ENCODE measurements at regions not wholly inside any gene's neighbourhood (a gene's known extent, or its start where the extent isn't known, plus 50 kb on each side); places are given as distances from the start of the nearest gene placed in this dataset.
"Not testable (repeated sequence)": the region's sequence is repeated elsewhere in the genome, so short reads cannot be mapped to it uniquely, and the experiment has no call there.

GRCh38 chr12:59328395-59329075, 267.3 kb upstream of the SLC16A7 start:
- H3K4me3 Mint-ChIP-seq, DNase-seq, H3K27ac Mint-ChIP-seq, H3K27me3 Mint-ChIP-seq, H3K4me1 Mint-ChIP-seq, H3K9me3 Mint-ChIP-seq, ATAC-seq: not testable (repeated sequence)

- DNase-seq, H3K9me3 Mint-ChIP-seq, H3K4me1 Mint-ChIP-seq, H3K27ac Mint-ChIP-seq, H3K4me3 Mint-ChIP-seq, H3K27me3 Mint-ChIP-seq, ATAC-seq: not testable (repeated sequence)
These were observed 269.4 kb upstream of the SLC16A7 start for GRCh38 chr12:59326457-59326856.

GRCh38 chr12:59322473-59322872, 273.4 kb upstream of the SLC16A7 start:
- no peak overlapping the region for H3K4me3 Mint-ChIP-seq
- DNase-seq, result no peak
- no peaks in the 10 kb centered on the region for H3K4me1 Mint-ChIP-seq
- H3K9me3 Mint-ChIP-seq, result no peaks in the 10 kb centered on the region
- no peaks in the 10 kb centered on the region for H3K27me3 Mint-ChIP-seq
- no peak for ATAC-seq
- H3K27ac Mint-ChIP-seq, result no peak overlapping the region

GRCh38 chr12:59321278-59321677, 274.6 kb upstream of the SLC16A7 start:
- Mint-ChIP-seq H3K9me3 (no peaks in the 10 kb centered on the region), H3K4me1 (no peaks in the 10 kb centered on the region), H3K4me3 (no peak overlapping the region), H3K27ac (no peak overlapping the region), H3K27me3 (no peaks in the 10 kb centered on the region)
- no peak for ATAC-seq
- no peak for DNase-seq

GRCh38 chr12:59320112-59320511, 275.7 kb upstream of the SLC16A7 start:
- Mint-ChIP-seq H3K4me3 (no peak overlapping the region), H3K27ac (no peak overlapping the region), H3K27me3 (no peaks in the 10 kb centered on the region), H3K4me1 (no peaks in the 10 kb centered on the region), H3K9me3 (no peaks in the 10 kb centered on the region)
- DNase-seq (no peak), ATAC-seq (no peak)

GRCh38 chr12:59318940-59319339, 276.9 kb upstream of the SLC16A7 start:
- H3K4me1 Mint-ChIP-seq, result no peaks in the 10 kb centered on the region
- ATAC-seq (no peak), DNase-seq (no peak)
- no peaks in the 10 kb centered on the region for H3K9me3 Mint-ChIP-seq
- H3K27ac Mint-ChIP-seq, result no peak overlapping the region
- H3K27me3 Mint-ChIP-seq, result no peaks in the 10 kb centered on the region
- no peak overlapping the region for H3K4me3 Mint-ChIP-seq

GRCh38 chr12:59317598-59317997, 278.2 kb upstream of the SLC16A7 start:
- no peak overlapping the region for H3K27ac Mint-ChIP-seq
- DNase-seq (no peak), ATAC-seq (no peak)
- peaks cover 0 to under 1% of the 10 kb centered on the region in 2 donors for H3K9me3 Mint-ChIP-seq
- H3K4me3 Mint-ChIP-seq, result no peak overlapping the region
- H3K4me1 Mint-ChIP-seq, result no peaks in the 10 kb centered on the region
- no peaks in the 10 kb centered on the region for H3K27me3 Mint-ChIP-seq

GRCh38 chr12:59316938-59317337, 278.9 kb upstream of the SLC16A7 start:
- no peaks in the 10 kb centered on the region for H3K27me3 Mint-ChIP-seq
- no peaks in the 10 kb centered on the region for H3K4me1 Mint-ChIP-seq
- H3K9me3 Mint-ChIP-seq, result peaks cover 0 to 7% of the 10 kb centered on the region in 2 donors
- ATAC-seq, result no peak
- DNase-seq, result no peak
- H3K27ac Mint-ChIP-seq, result no peak overlapping the region
- no peak overlapping the region for H3K4me3 Mint-ChIP-seq

GRCh38 chr12:59316354-59316753, 279.5 kb upstream of the SLC16A7 start:
- H3K9me3 Mint-ChIP-seq, result peaks cover 2 to 13% of the 10 kb centered on the region in 2 donors
- H3K4me3 Mint-ChIP-seq, H3K27me3 Mint-ChIP-seq, ATAC-seq, DNase-seq, H3K4me1 Mint-ChIP-seq, H3K27ac Mint-ChIP-seq: not testable (repeated sequence)

- Mint-ChIP-seq H3K27ac (peak overlapping the region in 1 of 2 donors; percentile 84), H3K4me1 (no peaks in the 10 kb centered on the region), H3K27me3 (no peaks in the 10 kb centered on the region), H3K9me3 (peaks cover 5 to 17% of the 10 kb centered on the region in 2 donors), H3K4me3 (no peak overlapping the region)
- DNase-seq, result no peak
- ATAC-seq, result no peak
These were observed 281.6 kb upstream of the SLC16A7 start for GRCh38 chr12:59314209-59314608.

- Mint-ChIP-seq H3K4me3 (no peak overlapping the region), H3K4me1 (no peaks in the 10 kb centered on the region), H3K9me3 (peaks cover 8 to 9% of the 10 kb centered on the region in 2 donors), H3K27me3 (no peaks in the 10 kb centered on the region), H3K27ac (no peak overlapping the region)
- no peak for ATAC-seq
- DNase-seq, result no peak
These were observed 291.6 kb upstream of the SLC16A7 start for GRCh38 chr12:59304077-59304721.

GRCh38 chr12:59298296-59298695, 297.5 kb upstream of the SLC16A7 start:
- DNase-seq, result no peak
- no peaks in the 10 kb centered on the region for H3K4me1 Mint-ChIP-seq

GRCh38 chr12:59294221-59294620, 301.6 kb upstream of the SLC16A7 start:
- no peak for ATAC-seq
- Mint-ChIP-seq H3K4me1 (no peaks in the 10 kb centered on the region), H3K4me3 (no peak overlapping the region), H3K27ac (no peak overlapping the region), H3K27me3 (no peaks in the 10 kb centered on the region), H3K9me3 (no peaks in the 10 kb centered on the region)
- no peak for DNase-seq

More at GRCh38 chr12:59298296-59298695, 297.5 kb upstream of the SLC16A7 start:
- ATAC-seq, result no peak
- no peak overlapping the region for H3K27ac Mint-ChIP-seq
- H3K9me3 Mint-ChIP-seq, result peaks cover 8 to 9% of the 10 kb centered on the region in 2 donors
- no peak overlapping the region for H3K4me3 Mint-ChIP-seq
- H3K27me3 Mint-ChIP-seq, result no peaks in the 10 kb centered on the region

GRCh38 chr12:59282999-59283398, 312.8 kb upstream of the SLC16A7 start:
- no peak for ATAC-seq
- Mint-ChIP-seq H3K27ac (no peak overlapping the region), H3K4me1 (no peaks in the 10 kb centered on the region), H3K27me3 (no peaks in the 10 kb centered on the region), H3K4me3 (no peak overlapping the region), H3K9me3 (no peaks in the 10 kb centered on the region)
- DNase-seq, result no peak

GRCh38 chr12:59273561-59273960, 322.3 kb upstream of the SLC16A7 start:
- H3K4me1 Mint-ChIP-seq, DNase-seq, ATAC-seq, H3K4me3 Mint-ChIP-seq, H3K27ac Mint-ChIP-seq, H3K27me3 Mint-ChIP-seq: not testable (repeated sequence)
- H3K9me3 Mint-ChIP-seq, result peaks cover 11 to 28% of the 10 kb centered on the region in 2 donors

GRCh38 chr12:59268295-59268809, 327.5 kb upstream of the SLC16A7 start:
- no peaks in the 10 kb centered on the region for H3K4me1 Mint-ChIP-seq
- H3K27ac Mint-ChIP-seq, result no peak overlapping the region
- no peak for DNase-seq
- no peaks in the 10 kb centered on the region for H3K27me3 Mint-ChIP-seq
- no peak for ATAC-seq
- peaks cover 11 to 28% of the 10 kb centered on the region in 2 donors for H3K9me3 Mint-ChIP-seq
- no peak overlapping the region for H3K4me3 Mint-ChIP-seq
